Fibroblast of skin of left quadriceps (primary cell): ENCODE measurements at regions not wholly inside any gene's neighbourhood (a gene's known extent, or its start where the extent isn't known, plus 50 kb on each side); places are given as distances from the start of the nearest gene placed in this dataset.

ENCODE experiments used
- DNase-seq, 2 experiments: peaks; one replicate each; pipeline ENCODE4 v3.0.0-alpha.2; 2013; ENCODE audit warnings: low read depth in 2 of 2

DNA sequence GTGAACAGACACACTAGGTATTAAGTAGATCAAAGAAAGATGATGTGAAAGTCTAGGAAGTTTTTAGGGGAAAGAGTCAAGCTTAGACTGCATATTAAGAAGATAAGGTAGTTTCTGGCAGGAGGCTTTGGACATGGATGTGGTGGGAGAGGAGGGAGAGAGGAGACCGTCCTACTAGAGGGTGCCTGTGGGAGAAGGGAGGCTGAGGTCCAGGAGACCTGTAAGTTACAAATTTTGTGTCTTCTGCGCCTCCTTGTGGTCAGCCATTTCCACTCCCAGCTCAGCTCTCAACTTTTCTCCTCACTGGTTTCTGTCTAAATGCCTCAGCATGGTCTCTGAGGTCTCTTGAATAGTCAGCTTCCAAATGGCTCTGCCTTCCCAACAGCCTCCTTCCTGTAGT is 193.5 kb downstream of the UNC5CL start:
- DNase-seq: peak in 1 of 2 experiments; percentile 14

DNA sequence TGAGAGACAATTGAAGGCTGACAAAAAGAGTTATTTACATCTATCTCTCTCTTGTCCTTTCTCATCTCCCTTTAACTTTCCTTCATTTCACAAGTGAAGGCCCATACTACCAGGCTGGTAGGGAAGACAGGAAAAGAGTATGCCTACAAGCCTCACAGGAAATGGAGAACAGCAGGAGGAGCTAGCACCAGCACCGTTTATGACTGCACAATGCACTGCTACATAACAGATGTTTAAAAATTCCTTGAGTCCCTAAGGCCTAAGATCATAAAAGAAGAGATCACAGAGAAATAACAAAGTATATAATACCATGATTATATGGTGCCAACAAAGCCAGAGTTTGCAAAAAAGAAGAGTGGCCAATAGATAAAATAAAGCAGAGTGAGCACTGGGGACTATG is 194.8 kb downstream of the UNC5CL start:
- no peak for DNase-seq

DNA sequence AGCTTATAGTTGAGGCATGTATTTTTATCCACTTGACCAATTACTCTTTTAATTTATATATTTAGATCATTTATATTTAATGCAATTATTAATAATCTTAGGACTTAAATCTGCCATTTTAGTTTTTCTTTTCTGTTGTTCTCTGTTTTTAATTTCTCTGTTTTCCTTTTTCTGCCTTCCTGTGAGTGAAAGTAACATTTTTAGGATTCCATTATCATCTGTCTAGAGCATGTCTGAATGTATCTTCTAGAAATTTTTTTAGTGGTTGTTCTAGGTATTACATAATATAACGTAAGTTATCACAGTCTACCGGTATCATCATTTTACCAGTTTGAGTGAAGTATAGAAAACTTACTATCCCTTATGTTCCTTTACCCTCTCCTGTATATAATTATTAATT is 197.3 kb downstream of the UNC5CL start:
- no peak for DNase-seq

DNA sequence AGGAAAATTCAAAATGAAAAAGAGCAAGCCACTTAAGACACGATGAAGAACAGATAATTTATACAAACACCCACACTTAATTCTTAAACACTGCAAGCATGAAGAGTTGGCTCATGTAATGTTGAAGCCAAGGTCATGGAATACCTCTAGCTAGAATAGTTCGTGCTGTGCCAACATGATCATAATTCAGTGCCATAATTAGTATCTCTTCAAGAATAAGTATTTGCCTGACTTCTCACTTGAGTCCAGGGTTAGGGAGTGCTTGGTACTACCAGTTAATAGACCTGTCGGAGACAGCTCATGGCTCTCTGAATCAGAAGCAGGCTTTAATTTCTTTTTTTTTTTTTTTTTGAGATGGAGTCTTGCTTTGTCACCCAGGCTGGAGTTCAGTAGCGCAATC is 206.3 kb downstream of the UNC5CL start:
- no peak for DNase-seq

DNA sequence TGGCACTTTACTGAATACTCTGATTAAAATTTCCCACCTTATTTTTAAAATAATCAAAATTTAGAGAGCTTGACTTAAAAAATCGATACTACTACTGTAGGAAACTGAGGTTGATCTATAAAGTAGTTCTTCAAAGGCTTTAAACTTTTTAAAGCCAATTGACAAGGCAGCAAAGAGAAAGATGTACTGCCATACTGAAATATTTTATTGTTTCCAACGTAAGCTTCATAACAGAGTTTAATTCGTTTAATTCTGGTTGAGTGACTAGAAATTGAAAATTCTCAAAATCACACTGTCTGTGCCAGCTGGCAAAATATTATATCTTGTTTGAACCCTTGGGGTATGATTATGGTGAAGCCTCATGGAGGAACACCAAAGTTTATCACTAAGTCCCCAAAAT is 207.6 kb downstream of the UNC5CL start:
- no peak for DNase-seq

DNA sequence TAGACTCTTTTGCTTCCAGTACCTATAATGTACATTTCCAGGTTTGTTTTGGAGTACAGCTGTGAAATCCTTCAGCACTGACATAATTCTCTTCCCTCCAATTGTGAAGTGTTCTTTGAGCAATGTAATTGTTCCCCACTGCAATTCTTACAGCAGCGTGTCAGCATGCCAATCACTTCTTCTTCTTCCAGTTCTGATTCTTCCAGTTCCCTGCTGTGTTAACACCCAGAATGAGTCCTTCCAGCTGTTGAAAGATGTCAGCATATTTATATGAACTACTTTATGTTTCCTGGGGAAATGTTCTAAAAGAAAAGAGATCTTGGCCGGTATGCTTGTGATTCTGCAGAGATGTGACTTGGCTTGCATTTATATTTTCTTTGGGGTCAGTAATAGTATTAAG is 213.9 kb downstream of the UNC5CL start:
- DNase-seq: no peak

GRCh38 chr6:40823917-40824891 is 214.8 kb downstream of the UNC5CL start:
- DNase-seq: peak in 1 of 2 experiments; percentile 24

DNA sequence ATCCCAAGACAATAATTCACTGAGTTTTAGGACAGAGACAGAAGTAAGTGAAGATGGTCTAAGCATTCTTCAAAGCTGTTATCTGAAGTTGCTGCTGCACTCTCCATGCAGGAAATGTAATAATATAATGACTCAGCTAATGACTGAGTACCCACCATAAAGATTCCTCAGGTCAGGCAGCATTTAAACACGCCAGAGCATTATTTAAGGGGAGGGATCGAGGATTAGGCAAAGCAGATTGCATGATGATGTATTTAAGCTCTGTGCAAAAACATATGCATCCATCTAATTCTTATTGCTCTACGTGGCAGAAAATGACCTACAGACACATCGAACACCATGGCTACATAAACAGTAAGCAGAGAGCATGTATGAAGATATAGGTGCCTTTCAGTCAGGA is 216.4 kb downstream of the UNC5CL start:
- peak; percentile 73 to 74 for DNase-seq

GRCh38 chr6:40819182-40819834 is 219.7 kb downstream of the UNC5CL start:
- no peak for DNase-seq

GRCh38 chr6:40817369-40817768 is 221.7 kb downstream of the UNC5CL start:
- no peak for DNase-seq

GRCh38 chr6:40816601-40817000 is 222.4 kb downstream of the UNC5CL start:
- no peak for DNase-seq

DNA sequence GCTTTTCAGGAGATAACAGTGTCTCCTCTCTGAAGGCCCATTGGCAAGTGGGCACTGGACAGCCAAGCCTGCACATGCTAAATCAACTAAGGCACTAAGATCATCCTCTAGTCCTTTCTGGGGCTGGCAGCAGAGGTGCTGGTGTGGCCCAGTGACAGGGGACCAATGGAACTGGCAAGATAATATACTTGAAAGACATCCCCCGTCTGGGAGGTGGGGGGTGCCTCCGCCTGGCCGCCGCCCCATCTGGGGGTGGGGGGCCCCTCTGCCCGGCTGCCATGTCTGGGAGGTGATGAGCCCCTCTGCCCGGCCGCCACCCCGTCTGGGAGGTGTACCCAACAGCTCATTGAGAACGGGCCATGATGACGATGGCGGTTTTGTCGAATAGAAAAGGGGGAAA is 223.3 kb downstream of the UNC5CL start:
- no peak for DNase-seq

- DNase-seq: no peak
These were observed 223.0 kb upstream of the LRFN2 start for GRCh38 chr6:40810171-40810570.

- no peak for DNase-seq
These were observed 222.5 kb upstream of the LRFN2 start for GRCh38 chr6:40809627-40810026.

GRCh38 chr6:40807484-40807883 is 220.3 kb upstream of the LRFN2 start:
- DNase-seq: no peak

DNA sequence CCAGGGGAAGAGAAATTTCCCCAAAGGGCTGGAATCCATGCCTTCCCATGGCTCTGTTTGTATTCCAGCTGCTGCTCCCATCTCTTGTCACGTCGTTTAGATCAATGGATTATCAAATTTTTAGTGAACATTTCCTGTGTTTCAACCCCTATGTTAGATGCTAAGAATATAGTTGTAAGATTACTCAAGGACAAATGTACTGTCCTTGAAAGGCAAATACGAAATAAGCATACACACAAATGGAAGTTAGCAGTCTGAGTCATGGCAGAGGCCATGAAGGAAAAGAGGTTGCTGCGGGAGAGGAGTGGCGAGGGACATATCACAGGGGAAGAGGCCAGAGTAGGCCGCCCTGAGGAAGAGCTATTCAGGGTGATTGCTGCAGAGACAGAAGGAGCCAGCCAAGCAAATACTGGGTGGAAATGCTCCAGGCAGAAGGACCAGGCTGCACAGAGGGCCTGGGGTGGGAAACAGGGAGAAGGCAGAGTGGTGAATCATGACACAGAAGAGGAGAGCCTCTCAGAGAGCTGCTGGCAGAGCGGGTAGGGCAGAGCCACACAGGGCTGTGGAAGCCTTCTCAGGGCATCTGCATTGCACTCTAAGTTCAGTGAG is 219.2 kb upstream of the LRFN2 start:
- no peak for DNase-seq

DNA sequence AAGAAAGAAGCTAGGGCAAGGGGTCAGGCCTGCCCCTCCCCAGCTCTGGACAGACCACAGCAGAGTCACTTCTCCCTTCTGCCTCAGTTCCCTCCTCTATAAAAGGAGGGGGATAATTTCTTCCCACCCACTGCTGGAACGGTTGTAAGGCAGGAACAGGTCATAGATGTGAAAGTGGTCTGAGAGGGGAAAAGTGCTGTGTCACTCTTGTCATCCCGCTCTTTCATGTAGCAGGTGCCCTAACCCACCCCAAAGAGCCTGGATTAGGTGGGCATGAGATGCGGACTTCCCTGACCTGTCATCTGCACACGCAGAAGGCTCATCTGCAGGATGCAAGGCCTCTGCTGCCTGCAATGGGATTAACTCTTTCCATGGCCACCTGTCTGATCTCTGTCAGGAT is 218.2 kb upstream of the LRFN2 start:
- no peak for DNase-seq

GRCh38 chr6:40804905-40805304 is 217.7 kb upstream of the LRFN2 start:
- no peak for DNase-seq

DNA sequence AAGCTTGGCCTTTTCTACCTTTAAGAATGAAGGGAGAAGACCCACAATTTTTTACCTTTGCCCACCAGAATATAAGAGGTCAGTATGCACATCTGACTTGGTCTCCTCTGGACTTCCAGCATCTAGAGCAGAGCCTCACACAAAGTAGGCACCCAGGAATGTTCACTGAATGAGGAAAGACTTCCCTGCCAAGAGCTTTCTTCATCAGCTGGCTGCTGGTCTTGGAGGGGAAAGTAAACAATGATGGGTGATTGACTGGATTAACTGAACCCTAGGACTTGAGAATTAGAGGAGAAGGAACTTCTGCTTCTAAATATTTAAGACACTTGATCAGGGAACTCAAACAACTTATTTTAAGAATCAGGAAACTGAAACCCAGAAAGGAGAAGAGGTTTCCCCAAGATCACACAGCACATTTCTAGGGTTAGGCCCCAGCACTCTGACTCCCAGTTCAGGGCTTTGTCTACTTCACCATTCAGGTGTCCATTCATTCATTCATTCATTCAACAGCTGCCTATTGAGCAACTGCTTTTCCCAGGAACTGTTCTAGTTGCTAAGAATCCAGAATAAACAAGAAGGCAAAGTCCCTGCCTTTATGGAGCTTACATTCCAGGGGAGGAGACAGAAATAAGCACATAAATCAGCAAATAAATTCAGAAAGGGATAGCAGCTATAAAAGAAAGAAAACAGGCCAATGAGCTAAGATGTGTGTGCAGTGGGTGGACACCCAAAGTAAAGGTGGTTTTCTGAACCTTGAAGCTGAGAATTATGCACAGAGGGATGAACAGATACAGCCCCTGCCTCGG is 216.9 kb upstream of the LRFN2 start:
- no peak for DNase-seq

DNA sequence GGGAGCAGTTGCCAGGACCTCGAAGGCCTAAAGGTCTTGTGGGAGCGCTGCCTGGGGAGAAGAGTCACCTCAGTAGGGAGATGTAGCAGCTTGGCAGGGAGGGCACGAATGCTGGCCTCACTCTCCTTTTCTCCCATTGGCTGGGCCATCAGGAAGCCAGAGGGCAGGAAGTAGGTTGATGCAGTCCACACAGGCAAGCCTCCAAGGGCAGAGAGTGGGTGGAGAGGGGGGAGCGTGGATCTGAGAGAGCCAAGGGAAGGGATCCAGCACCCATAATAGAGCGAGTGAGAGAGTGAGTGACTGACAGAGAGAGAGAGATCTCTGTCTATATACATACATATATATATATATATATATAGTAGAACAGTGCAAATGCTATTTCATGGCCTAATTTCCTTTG is 215.3 kb upstream of the LRFN2 start:
- DNase-seq: no peak

GRCh38 chr6:40799296-40800140 is 212.4 kb upstream of the LRFN2 start:
- no peak for DNase-seq
